ENCODE measurements at regions not wholly inside any gene's neighbourhood (a gene's known extent, or its start where the extent isn't known, plus 50 kb on each side); places are given as distances from the start of the nearest gene placed in this dataset.

DNA sequence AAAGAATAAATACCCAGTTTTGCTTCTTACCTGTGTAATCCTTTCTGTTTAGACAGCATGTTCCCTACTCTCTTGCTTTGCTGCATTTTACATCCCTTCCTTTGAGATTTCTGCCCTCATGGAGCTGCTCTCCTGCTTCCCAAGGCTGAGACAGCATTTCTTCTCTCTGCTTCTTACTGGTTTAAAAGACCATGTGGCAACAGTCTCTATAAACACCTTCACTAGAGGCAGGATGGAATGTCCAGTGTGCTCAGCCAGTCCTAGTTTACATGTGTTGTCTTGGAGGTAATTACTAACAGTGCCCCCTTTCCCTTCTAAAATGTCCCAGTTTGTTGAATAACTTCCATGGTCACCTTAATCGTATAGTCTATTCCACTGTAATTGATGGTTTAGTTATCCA, 262.3 kb downstream of the CNTN3 start (continued):
- TF ChIP-seq, protein P1, sequence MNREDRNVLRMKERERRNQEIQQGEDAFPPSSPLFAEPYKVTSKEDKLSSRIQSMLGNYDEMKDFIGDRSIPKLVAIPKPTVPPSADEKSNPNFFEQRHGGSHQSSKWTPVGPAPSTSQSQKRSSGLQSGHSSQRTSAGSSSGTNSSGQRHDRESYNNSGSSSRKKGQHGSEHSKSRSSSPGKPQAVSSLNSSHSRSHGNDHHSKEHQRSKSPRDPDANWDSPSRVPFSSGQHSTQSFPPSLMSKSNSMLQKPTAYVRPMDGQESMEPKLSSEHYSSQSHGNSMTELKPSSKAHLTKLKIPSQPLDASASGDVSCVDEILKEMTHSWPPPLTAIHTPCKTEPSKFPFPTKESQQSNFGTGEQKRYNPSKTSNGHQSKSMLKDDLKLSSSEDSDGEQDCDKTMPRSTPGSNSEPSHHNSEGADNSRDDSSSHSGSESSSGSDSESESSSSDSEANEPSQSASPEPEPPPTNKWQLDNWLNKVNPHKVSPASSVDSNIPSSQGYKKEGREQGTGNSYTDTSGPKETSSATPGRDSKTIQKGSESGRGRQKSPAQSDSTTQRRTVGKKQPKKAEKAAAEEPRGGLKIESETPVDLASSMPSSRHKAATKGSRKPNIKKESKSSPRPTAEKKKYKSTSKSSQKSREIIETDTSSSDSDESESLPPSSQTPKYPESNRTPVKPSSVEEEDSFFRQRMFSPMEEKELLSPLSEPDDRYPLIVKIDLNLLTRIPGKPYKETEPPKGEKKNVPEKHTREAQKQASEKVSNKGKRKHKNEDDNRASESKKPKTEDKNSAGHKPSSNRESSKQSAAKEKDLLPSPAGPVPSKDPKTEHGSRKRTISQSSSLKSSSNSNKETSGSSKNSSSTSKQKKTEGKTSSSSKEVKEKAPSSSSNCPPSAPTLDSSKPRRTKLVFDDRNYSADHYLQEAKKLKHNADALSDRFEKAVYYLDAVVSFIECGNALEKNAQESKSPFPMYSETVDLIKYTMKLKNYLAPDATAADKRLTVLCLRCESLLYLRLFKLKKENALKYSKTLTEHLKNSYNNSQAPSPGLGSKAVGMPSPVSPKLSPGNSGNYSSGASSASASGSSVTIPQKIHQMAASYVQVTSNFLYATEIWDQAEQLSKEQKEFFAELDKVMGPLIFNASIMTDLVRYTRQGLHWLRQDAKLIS (CRISPR knock-in tag; IDR thresholded peaks at IDR 0.05; ENCODE audit: borderline replicate concordance): no peak
- no peak for TF ChIP-seq SP1 (CRISPR knock-in tag; conservative IDR thresholded peaks at IDR 0.05)
- TF ChIP-seq, protein P2, sequence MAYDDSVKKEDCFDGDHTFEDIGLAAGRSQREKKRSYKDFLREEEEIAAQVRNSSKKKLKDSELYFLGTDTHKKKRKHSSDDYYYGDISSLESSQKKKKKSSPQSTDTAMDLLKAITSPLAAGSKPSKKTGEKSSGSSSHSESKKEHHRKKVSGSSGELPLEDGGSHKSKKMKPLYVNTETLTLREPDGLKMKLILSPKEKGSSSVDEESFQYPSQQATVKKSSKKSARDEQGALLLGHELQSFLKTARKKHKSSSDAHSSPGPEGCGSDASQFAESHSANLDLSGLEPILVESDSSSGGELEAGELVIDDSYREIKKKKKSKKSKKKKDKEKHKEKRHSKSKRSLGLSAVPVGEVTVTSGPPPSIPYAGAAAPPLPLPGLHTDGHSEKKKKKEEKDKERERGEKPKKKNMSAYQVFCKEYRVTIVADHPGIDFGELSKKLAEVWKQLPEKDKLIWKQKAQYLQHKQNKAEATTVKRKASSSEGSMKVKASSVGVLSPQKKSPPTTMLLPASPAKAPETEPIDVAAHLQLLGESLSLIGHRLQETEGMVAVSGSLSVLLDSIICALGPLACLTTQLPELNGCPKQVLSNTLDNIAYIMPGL (CRISPR knock-in tag; IDR thresholded peaks at IDR 0.05): no peak
- TF ChIP-seq, protein P3, sequence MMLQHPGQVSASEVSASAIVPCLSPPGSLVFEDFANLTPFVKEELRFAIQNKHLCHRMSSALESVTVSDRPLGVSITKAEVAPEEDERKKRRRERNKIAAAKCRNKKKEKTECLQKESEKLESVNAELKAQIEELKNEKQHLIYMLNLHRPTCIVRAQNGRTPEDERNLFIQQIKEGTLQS (CRISPR knock-in tag; conservative IDR thresholded peaks at IDR 0.05): no peak
- TF ChIP-seq, protein P4, sequence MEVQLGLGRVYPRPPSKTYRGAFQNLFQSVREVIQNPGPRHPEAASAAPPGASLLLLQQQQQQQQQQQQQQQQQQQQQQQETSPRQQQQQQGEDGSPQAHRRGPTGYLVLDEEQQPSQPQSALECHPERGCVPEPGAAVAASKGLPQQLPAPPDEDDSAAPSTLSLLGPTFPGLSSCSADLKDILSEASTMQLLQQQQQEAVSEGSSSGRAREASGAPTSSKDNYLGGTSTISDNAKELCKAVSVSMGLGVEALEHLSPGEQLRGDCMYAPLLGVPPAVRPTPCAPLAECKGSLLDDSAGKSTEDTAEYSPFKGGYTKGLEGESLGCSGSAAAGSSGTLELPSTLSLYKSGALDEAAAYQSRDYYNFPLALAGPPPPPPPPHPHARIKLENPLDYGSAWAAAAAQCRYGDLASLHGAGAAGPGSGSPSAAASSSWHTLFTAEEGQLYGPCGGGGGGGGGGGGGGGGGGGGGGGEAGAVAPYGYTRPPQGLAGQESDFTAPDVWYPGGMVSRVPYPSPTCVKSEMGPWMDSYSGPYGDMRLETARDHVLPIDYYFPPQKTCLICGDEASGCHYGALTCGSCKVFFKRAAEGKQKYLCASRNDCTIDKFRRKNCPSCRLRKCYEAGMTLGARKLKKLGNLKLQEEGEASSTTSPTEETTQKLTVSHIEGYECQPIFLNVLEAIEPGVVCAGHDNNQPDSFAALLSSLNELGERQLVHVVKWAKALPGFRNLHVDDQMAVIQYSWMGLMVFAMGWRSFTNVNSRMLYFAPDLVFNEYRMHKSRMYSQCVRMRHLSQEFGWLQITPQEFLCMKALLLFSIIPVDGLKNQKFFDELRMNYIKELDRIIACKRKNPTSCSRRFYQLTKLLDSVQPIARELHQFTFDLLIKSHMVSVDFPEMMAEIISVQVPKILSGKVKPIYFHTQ (CRISPR knock-in tag; IDR thresholded peaks at IDR 0.05): no peak
- TF ChIP-seq GTF2I (CRISPR knock-in tag; conservative IDR thresholded peaks at IDR 0.05): no peak
- TF ChIP-seq, protein P5, sequence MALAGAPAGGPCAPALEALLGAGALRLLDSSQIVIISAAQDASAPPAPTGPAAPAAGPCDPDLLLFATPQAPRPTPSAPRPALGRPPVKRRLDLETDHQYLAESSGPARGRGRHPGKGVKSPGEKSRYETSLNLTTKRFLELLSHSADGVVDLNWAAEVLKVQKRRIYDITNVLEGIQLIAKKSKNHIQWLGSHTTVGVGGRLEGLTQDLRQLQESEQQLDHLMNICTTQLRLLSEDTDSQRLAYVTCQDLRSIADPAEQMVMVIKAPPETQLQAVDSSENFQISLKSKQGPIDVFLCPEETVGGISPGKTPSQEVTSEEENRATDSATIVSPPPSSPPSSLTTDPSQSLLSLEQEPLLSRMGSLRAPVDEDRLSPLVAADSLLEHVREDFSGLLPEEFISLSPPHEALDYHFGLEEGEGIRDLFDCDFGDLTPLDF (CRISPR knock-in tag; IDR thresholded peaks at IDR 0.05): no peak

DNA sequence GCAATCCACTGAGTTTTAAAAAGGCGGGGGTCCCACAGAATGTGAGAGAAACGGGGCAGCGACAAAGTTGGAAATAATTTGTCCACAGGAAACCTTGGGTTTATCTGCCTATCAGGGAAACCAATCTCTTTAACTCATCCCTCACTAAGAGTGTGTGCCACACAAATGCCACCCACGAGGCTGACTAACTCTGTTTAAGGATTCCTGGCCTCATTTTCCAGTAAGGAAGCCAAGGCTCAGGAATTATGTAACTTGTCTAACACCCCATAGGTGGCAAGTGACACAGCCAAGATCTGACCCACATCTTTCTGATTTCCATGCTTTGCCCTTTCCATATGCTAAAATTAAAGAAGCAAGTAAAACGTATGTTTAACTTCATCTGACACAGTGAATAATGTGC, 263.2 kb downstream of the CNTN3 start:
- POLR2A ChIA-PET: no interaction called here
- no peak overlapping the region for H3K27ac Mint-ChIP-seq
- H3K4me1 Mint-ChIP-seq: no peaks in the 10 kb centered on the region
- H3K36me3 Mint-ChIP-seq: no peaks in the 10 kb centered on the region
- no peaks in the 10 kb centered on the region for H3K27me3 Mint-ChIP-seq (ENCODE audit: low read depth)
- CTCF ChIA-PET: no interaction called here
- TF ChIP-seq ETV6 (CRISPR knock-in tag; IDR thresholded peaks at IDR 0.05): no peak
- TF ChIP-seq SMAD4 (CRISPR knock-in tag; IDR thresholded peaks at IDR 0.05): no peak
- TF ChIP-seq, protein P3 (CRISPR knock-in tag; conservative IDR thresholded peaks at IDR 0.05): no peak
- TF ChIP-seq CREB1 (CRISPR knock-in tag; IDR thresholded peaks at IDR 0.05): no peak
- no peak for TF ChIP-seq ESRRA (CRISPR knock-in tag; IDR thresholded peaks at IDR 0.05; ENCODE audit: borderline replicate concordance)
- TF ChIP-seq OVOL2 (CRISPR knock-in tag; IDR thresholded peaks at IDR 0.05; ENCODE audit: borderline replicate concordance): no peak
- TF ChIP-seq SP1 (CRISPR knock-in tag; conservative IDR thresholded peaks at IDR 0.05): no peak
- TF ChIP-seq, protein P6, sequence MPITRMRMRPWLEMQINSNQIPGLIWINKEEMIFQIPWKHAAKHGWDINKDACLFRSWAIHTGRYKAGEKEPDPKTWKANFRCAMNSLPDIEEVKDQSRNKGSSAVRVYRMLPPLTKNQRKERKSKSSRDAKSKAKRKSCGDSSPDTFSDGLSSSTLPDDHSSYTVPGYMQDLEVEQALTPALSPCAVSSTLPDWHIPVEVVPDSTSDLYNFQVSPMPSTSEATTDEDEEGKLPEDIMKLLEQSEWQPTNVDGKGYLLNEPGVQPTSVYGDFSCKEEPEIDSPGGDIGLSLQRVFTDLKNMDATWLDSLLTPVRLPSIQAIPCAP (CRISPR knock-in tag; IDR thresholded peaks at IDR 0.05): no peak
- TF ChIP-seq, protein P7, sequence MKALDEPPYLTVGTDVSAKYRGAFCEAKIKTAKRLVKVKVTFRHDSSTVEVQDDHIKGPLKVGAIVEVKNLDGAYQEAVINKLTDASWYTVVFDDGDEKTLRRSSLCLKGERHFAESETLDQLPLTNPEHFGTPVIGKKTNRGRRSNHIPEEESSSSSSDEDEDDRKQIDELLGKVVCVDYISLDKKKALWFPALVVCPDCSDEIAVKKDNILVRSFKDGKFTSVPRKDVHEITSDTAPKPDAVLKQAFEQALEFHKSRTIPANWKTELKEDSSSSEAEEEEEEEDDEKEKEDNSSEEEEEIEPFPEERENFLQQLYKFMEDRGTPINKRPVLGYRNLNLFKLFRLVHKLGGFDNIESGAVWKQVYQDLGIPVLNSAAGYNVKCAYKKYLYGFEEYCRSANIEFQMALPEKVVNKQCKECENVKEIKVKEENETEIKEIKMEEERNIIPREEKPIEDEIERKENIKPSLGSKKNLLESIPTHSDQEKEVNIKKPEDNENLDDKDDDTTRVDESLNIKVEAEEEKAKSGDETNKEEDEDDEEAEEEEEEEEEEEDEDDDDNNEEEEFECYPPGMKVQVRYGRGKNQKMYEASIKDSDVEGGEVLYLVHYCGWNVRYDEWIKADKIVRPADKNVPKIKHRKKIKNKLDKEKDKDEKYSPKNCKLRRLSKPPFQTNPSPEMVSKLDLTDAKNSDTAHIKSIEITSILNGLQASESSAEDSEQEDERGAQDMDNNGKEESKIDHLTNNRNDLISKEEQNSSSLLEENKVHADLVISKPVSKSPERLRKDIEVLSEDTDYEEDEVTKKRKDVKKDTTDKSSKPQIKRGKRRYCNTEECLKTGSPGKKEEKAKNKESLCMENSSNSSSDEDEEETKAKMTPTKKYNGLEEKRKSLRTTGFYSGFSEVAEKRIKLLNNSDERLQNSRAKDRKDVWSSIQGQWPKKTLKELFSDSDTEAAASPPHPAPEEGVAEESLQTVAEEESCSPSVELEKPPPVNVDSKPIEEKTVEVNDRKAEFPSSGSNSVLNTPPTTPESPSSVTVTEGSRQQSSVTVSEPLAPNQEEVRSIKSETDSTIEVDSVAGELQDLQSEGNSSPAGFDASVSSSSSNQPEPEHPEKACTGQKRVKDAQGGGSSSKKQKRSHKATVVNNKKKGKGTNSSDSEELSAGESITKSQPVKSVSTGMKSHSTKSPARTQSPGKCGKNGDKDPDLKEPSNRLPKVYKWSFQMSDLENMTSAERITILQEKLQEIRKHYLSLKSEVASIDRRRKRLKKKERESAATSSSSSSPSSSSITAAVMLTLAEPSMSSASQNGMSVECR (CRISPR knock-in tag; IDR thresholded peaks at IDR 0.05; ENCODE audit: borderline replicate concordance): no peak
- no peak for TF ChIP-seq RORB (CRISPR knock-in tag; IDR thresholded peaks at IDR 0.05)
- TF ChIP-seq FOXP1 (CRISPR knock-in tag; IDR thresholded peaks at IDR 0.05; ENCODE audit: borderline replicate concordance): no peak
- TF ChIP-seq, protein P8, sequence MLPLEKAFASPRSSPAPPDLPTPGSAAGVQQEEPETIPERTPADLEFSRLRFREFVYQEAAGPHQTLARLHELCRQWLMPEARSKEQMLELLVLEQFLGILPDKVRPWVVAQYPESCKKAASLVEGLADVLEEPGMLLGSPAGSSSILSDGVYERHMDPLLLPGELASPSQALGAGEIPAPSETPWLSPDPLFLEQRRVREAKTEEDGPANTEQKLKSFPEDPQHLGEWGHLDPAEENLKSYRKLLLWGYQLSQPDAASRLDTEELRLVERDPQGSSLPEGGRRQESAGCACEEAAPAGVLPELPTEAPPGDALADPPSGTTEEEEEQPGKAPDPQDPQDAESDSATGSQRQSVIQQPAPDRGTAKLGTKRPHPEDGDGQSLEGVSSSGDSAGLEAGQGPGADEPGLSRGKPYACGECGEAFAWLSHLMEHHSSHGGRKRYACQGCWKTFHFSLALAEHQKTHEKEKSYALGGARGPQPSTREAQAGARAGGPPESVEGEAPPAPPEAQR (CRISPR knock-in tag; IDR thresholded peaks at IDR 0.05): no peak
- no peak for DNase-seq (ENCODE audit: low spot score)
- ATAC-seq: no peak
- no peak overlapping the region for H3K4me3 Mint-ChIP-seq
- no peaks in the 10 kb centered on the region for H3K9me3 Mint-ChIP-seq
